Activated T-cell treated with anti-CD3 and anti-CD28 coated beads, Interleukin-2, amount 50 U/mL, for 24 hours (primary cell): ENCODE measurements at regions not wholly inside any gene's neighbourhood (a gene's known extent, or its start where the extent isn't known, plus 50 kb on each side); places are given as distances from the start of the nearest gene placed in this dataset.

Experiments
- DNase-seq: peaks from one replicate; pipeline ENCODE4 v3.0.0-alpha.2; 2020
- H3K27ac Mint-ChIP-seq: 2 replicates; pipeline ENCODE4 v1.8.0; 2020; ENCODE audit warnings: mild to moderate bottlenecking, mixed read lengths
- H3K27me3 Mint-ChIP-seq: 2 replicates; pipeline ENCODE4 v1.8.0; 2020; ENCODE audit warnings: mixed read lengths
- H3K36me3 Mint-ChIP-seq: 2 replicates; pipeline ENCODE4 v1.8.0; 2020; ENCODE audit warnings: low read depth, mixed read lengths
- H3K4me1 Mint-ChIP-seq: 2 replicates; pipeline ENCODE4 v1.8.0; 2020; ENCODE audit warnings: low read depth, mixed read lengths
- H3K4me3 Mint-ChIP-seq: 2 replicates; pipeline ENCODE4 v1.8.0; 2020; ENCODE audit warnings: mild to moderate bottlenecking, moderate library complexity, mixed read lengths
- H3K9me3 Mint-ChIP-seq: 2 replicates; pipeline ENCODE4 v1.8.0; 2020; ENCODE audit warnings: mixed read lengths

DNA sequence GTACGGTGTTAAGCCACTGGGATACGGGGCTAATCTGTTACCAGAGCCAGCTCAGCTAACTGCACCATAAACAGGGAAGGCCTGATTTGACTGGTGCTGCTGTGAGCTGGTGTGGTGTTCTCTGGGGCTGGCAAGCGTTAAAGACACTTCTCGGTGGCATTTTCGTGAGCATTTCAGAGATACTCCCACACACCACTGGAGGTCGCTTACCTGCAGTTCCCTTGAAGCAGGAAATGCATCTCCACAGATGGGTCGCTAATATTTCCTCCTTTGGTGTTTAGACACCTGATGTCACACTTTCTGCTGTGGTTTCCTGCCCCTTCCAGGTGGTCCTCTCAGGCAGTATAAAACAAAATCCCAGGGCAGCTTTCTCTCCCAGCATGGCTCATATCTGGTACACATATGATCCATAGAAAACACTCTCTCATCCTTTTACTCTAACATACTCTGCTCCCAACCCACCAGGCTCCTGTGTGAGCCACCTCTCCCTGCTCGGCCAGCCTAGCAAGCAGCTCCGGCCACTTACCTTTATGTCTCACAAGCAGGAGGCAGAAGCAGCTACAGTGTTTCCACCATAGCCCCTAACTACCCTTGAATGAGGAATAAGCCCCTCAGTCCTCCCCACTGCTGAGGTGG, 129.9 kb upstream of the GRIN2B start:
- Mint-ChIP-seq H3K4me1 (no peaks in the 10 kb centered on the region), H3K36me3 (no peaks in the 10 kb centered on the region), H3K27me3 (peaks cover 30% of the 10 kb centered on the region), H3K9me3 (no peaks in the 10 kb centered on the region), H3K4me3 (no peak overlapping the region), H3K27ac (no peak overlapping the region)
- no peak for DNase-seq

DNA sequence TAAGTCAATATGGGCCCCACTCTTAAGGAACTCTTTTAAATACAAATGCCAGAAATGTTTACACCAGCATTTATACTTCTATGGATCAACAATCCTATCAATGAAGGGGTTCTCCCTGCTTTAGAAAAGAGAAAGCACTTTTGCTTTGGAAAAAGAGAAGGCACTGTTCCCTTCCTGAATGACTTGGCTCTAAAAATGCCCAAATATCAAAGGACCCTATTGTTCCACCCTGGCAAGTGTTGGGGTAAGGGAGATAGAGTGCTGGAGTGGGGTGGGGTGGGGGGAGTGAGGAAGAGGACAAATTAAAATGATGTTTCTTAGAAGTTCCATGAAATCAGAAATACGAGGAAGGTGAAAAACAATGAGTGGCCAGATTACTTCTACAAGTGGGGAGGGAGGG, 131.6 kb upstream of the GRIN2B start:
- Mint-ChIP-seq H3K9me3 (peaks cover 6% of the 10 kb centered on the region), H3K4me3 (no peak overlapping the region), H3K36me3 (no peaks in the 10 kb centered on the region), H3K27me3 (peaks cover 26% of the 10 kb centered on the region), H3K27ac (no peak overlapping the region), H3K4me1 (no peaks in the 10 kb centered on the region)
- DNase-seq = no peak

DNA sequence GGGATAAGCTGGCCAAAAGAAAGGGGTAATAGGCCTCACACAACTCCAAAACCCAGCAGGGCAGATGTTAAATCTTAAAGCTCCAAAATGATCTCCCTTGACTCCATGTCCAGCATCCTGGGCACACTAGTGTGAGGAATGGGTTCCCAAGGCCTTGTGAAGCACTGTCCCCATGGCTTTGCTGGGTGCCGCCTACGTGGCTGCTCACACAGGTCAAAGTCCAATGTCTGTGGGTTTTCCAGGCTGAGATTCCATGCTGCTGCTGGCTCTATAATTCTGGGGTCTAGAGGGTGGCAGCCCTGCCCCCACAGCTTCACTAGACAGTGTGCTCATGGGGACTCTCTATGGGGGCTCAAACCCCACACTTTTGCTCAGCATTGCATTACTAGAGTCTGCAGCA, 145.3 kb upstream of the GRIN2B start:
- Mint-ChIP-seq H3K4me1 (no peaks in the 10 kb centered on the region), H3K4me3 (no peak overlapping the region), H3K36me3 (no peaks in the 10 kb centered on the region), H3K27me3 (peaks cover 11% of the 10 kb centered on the region), H3K9me3 (peaks cover 13% of the 10 kb centered on the region), H3K27ac (no peak overlapping the region)
- DNase-seq = no peak

DNA sequence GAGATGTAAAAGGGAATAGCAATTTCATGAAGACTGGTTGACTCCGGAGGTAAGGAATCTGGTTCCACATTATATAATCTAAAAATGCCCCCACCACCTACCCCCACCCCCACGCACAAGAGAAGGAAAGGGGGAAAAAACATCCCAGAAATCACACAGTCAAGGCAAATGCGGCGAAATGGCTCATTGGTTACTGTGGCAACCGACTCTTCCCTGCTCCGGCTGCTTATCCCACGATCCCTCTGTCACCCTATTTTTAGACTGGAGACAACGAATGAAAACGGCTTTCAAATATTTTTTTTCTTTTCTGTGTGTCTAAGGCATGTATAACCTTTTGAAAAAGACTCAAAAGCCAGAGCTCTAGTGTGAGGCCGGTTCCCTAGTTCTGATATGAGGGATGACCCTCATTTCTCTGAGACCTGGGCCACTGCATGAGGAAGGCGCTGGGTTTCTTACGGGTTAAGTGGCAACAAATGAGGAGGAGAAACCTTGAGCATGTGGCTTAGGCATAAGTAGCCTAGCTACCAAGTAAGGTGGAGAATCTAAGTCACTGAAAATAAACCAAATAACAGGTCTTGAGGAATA, 148.3 kb upstream of the GRIN2B start:
- no peak for DNase-seq
- H3K4me1 Mint-ChIP-seq = no peaks in the 10 kb centered on the region
- peaks cover 7% of the 10 kb centered on the region for H3K9me3 Mint-ChIP-seq
- no peak overlapping the region for H3K4me3 Mint-ChIP-seq
- H3K27me3 Mint-ChIP-seq = peaks cover 17% of the 10 kb centered on the region
- no peak overlapping the region for H3K27ac Mint-ChIP-seq
- H3K36me3 Mint-ChIP-seq = no peaks in the 10 kb centered on the region

DNA sequence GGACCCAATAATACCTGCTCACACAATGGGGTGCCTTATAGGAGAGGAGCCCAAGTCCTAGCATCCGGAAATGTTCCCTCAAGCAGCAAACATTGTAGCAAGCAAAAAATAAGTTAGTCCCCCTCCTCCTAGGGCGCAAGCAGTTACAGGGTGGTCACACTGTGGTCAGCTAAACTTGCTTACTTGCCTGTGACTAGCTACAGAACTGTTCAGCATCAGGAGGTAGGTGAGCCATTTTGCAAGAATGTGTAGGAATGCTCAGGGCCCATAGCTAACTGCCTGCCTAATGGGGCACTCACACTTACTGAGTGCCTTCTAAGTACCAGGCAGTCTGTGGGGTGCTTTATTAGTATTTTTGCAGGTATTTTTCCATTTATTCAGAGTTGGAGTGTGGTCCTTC, 154.6 kb upstream of the GRIN2B start:
- no peaks in the 10 kb centered on the region for H3K9me3 Mint-ChIP-seq
- no peak overlapping the region for H3K27ac Mint-ChIP-seq
- peaks cover 22% of the 10 kb centered on the region for H3K27me3 Mint-ChIP-seq
- no peak overlapping the region for H3K4me3 Mint-ChIP-seq
- DNase-seq = no peak
- no peaks in the 10 kb centered on the region for H3K36me3 Mint-ChIP-seq
- no peaks in the 10 kb centered on the region for H3K4me1 Mint-ChIP-seq

DNA sequence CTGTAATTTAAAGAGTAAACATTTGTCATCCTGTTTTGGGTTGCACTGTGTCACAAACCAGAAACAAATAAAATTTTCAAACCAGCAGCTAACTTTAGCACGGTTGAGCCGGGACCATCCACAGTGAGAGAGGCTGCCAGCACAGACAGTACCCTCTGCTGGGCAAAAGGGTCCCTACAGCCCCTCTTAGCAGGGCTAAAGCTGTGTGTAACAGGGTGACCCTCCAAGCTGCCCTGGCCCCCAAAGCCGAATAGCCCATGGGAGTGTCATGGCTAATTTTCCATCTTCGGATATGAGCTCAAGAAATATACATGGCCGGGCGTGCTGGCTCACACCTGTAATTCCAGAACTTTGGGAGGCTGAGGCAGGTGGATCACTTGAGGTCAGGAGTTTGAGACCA, 157.1 kb upstream of the GRIN2B start:
- Mint-ChIP-seq H3K9me3 (no peaks in the 10 kb centered on the region), H3K4me1 (no peaks in the 10 kb centered on the region), H3K27me3 (peaks cover 13% of the 10 kb centered on the region), H3K4me3 (no peak overlapping the region), H3K27ac (no peak overlapping the region), H3K36me3 (no peaks in the 10 kb centered on the region)
- no peak for DNase-seq

DNA sequence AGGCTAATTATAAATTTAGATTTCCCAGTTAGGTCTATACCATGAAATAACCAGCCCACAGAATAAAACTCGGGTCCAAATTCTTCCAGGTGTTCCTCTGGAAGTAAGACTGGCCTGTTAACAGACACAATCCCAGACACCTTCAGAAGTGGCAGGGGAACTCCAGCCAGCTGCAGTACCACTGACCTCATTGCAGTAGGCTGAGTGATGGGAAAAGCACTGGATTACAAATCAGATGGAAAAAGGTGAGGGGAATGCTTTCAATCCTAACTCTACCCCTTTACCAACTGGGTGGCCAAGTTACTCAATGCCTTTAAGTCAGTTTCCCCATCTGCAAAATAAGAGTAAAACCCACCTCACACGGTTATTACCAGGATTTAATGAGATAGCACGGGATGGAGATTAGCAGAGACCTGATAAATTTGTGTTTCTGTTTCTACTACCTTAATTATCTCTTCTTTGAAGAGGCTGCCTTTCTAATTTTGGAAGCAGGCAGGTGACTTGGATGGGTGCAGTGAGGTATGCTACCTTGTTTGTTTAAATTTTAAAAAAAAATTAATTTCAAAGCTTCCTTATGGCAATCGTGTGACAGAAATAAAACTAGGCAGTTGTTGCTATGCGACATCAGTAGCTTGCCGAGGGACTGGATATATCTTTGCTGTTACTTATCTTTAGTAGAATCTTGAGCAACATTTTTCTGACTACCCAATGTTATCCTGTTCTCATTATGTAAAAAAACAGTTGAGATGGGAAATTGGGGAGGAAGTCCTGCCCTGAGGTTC, 167.3 kb upstream of the GRIN2B start:
- H3K27ac Mint-ChIP-seq = no peak overlapping the region
- H3K4me3 Mint-ChIP-seq = no peak overlapping the region
- no peaks in the 10 kb centered on the region for H3K4me1 Mint-ChIP-seq
- no peak for DNase-seq
- peaks cover 18% of the 10 kb centered on the region for H3K27me3 Mint-ChIP-seq
- no peaks in the 10 kb centered on the region for H3K9me3 Mint-ChIP-seq
- H3K36me3 Mint-ChIP-seq = no peaks in the 10 kb centered on the region

DNA sequence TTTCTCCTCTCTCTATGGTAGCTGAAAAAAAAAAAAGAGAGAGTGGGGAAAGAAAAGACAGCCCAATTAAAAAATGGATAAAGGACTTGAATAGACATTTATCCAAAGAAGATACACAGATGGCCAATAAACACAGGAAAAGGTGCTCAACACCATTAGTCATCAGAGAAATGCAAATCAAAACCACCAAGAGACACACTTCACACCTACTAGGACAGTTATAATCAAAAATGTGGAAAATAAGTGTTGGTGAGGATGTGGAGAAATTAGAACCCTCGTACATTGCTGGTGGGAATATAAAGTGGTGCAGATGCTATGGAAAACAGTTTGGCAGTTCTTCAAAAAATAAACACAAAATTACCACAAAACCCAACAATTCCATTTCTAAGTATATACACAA, 172.4 kb upstream of the GRIN2B start:
- Mint-ChIP-seq H3K36me3 (no peaks in the 10 kb centered on the region), H3K9me3 (peaks cover 6% of the 10 kb centered on the region), H3K4me3 (no peak overlapping the region), H3K27me3 (peaks cover 22% of the 10 kb centered on the region), H3K4me1 (no peaks in the 10 kb centered on the region), H3K27ac (no peak overlapping the region)
- DNase-seq = no peak

DNA sequence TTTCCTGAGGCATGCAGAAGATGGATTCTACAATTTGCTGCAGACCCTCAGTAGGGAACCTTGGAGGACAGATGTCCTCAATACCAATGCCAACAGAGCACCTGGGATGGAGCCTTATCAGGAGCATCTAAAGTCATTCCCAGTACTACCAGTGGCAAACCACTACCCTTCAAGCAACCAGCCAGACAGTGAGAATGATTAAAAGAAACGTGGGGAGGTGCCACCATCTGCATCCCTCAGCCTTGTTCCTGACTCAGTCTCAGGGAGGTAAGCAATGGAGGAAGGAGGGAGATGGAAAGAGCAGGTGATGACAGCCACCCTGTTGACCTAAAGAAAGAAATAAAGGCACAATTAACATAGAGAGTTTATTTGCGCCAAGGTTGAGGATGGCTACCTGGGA, 175.2 kb upstream of the GRIN2B start:
- H3K27me3 Mint-ChIP-seq = peaks cover 14% of the 10 kb centered on the region
- H3K4me3 Mint-ChIP-seq = no peak overlapping the region
- DNase-seq = no peak
- H3K4me1 Mint-ChIP-seq = no peaks in the 10 kb centered on the region
- H3K27ac Mint-ChIP-seq = no peak overlapping the region
- H3K9me3 Mint-ChIP-seq = peaks cover 6% of the 10 kb centered on the region
- no peaks in the 10 kb centered on the region for H3K36me3 Mint-ChIP-seq

DNA sequence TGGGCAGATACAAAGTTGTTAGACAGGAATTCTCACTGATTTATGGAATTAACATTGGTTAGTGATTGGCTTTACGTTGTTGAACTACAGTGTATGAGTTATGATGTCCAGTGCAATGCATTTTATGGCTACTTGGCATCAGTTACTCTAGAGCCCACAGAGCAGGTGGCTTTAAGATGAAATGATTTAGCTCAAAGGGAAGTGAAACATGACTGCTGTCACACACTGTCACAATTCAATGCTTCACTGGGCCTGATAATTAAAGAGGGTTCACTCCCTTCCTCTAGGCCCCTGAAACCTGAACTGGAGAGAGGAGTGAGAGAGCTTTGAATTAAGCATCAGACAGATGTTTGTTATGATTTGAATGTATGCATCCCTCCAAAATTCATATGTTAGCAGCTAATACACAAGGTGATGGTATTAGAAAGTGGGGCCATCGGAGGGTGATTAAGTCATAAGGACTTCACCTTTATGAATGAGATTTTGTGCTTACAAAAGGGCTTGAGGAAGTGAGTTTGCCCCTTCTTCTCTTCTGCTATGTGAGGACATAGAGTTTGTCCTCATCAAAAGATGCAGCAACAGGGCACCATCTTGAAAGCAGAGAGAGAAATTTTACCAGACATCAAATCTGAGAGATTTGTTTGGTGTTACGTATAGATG, 175.8 kb upstream of the GRIN2B start:
- Mint-ChIP-seq H3K27me3 (peaks cover 14% of the 10 kb centered on the region), H3K4me3 (no peak overlapping the region), H3K36me3 (no peaks in the 10 kb centered on the region), H3K9me3 (peaks cover 6% of the 10 kb centered on the region), H3K4me1 (no peaks in the 10 kb centered on the region), H3K27ac (no peak overlapping the region)
- DNase-seq = no peak

DNA sequence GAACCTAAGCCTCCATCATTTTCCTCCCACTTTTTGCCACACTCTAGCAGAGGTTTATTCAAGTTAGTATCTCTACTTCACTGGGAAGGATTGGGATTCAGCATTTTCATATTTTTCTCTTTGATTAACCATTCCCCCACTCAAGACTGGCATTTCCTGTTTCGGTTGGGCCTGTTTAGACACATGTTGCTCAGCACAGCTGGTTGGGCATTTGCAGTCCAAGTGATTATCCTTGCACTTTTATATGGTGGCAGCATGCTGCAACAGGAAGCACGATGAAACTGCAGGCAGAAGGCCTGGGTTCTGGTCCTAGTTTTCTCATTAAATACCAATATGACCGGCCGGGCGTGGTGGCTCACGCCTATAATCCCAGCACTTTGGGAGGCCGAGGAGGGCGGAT, 182.9 kb upstream of the GRIN2B start:
- H3K36me3 Mint-ChIP-seq = no peaks in the 10 kb centered on the region
- no peak overlapping the region for H3K27ac Mint-ChIP-seq
- H3K4me1 Mint-ChIP-seq = no peaks in the 10 kb centered on the region
- no peaks in the 10 kb centered on the region for H3K9me3 Mint-ChIP-seq
- peaks cover 16% of the 10 kb centered on the region for H3K27me3 Mint-ChIP-seq
- DNase-seq = no peak
- no peak overlapping the region for H3K4me3 Mint-ChIP-seq

DNA sequence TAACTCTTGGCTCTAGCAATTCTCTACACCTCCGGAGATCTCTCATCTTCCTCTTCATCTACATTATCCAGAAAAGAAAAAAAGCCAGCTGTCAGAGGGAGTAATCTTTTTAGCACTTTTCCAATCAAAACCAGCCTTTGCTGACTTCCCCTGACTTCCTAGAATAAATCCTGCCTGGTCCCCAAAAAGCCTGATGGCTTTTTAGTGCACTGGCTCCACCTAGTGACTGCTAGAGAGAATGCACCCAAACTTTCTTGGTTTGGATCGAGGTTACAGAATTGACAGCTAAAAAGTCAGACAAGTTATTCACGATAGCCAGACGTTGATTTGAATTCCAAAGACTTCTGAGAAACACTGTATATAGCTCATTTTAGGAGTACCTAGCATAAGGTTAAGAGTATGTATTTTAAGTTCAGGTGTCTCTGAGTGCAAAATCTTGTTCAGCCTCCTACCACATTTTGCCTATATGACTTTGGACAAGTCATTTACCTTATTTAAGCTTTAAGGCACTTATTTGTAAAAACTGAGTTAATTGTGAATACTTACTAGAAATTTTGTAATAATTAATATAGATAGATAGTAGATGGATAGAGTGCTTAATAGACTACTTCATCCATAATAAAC, 185.7 kb upstream of the GRIN2B start:
- Mint-ChIP-seq H3K27ac (no peak overlapping the region), H3K4me3 (no peak overlapping the region), H3K4me1 (no peaks in the 10 kb centered on the region), H3K9me3 (no peaks in the 10 kb centered on the region), H3K36me3 (no peaks in the 10 kb centered on the region), H3K27me3 (peaks cover 29% of the 10 kb centered on the region)
- no peak for DNase-seq

DNA sequence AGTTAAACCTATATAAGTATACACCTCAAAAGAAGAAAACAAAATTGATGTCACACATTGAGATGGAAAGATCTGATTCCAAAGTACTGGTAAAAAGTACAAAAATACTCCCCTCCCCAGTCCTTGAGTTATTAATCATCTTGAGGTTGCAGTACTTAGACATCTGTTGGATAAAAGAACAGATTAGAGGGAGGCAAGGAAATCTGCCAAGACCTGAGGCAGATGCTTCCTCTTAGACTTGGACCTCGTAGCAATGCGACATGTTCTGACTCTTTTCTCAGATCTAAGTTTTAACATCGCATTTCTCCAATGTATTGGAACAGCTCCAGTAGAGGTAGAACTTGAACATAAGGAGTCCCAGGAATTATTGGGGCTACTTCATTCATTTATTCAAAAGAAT, 187.9 kb upstream of the GRIN2B start:
- no peak overlapping the region for H3K27ac Mint-ChIP-seq
- peaks cover 35% of the 10 kb centered on the region for H3K27me3 Mint-ChIP-seq
- no peaks in the 10 kb centered on the region for H3K9me3 Mint-ChIP-seq
- H3K36me3 Mint-ChIP-seq = no peaks in the 10 kb centered on the region
- no peak overlapping the region for H3K4me3 Mint-ChIP-seq
- H3K4me1 Mint-ChIP-seq = no peaks in the 10 kb centered on the region
- DNase-seq = no peak

DNA sequence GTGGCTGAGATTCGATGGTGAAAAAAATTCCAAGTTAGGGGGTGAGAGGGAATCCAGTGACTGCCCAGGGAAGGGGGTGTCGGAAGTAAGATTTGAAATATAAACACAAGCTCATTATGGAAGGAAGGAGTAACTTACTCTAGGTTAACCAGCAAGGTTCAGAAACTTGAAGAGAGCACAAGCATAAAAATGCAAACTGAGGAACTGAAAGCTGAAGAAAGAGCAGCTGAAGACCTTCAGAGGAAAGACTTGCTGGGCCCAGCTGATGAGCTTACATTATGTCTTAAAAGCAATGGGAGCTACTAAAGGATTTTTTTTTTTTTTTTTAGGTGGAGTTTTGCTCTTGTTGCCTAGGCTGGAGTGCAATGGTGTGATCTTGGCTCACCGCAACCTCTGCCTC, 189.7 kb upstream of the GRIN2B start:
- H3K4me1 Mint-ChIP-seq = no peaks in the 10 kb centered on the region
- no peaks in the 10 kb centered on the region for H3K9me3 Mint-ChIP-seq
- peaks cover 35% of the 10 kb centered on the region for H3K27me3 Mint-ChIP-seq
- no peak for DNase-seq
- H3K36me3 Mint-ChIP-seq = no peaks in the 10 kb centered on the region
- H3K27ac Mint-ChIP-seq = no peak overlapping the region
- no peak overlapping the region for H3K4me3 Mint-ChIP-seq
